A549 (cell line): ENCODE measurements at regions not wholly inside any gene's neighbourhood (a gene's known extent, or its start where the extent isn't known, plus 50 kb on each side); places are given as distances from the start of the nearest gene placed in this dataset.

Source experiments
- ATAC-seq, 2 experiments: fragments of 200-7000 bp in 1 of 2; fragments of >200 bp in 1 of 2; cut with Nextera tagmentation in 1 of 2; cut with Tn5 transposase in 1 of 2; 3 replicates each; pipeline versions ENCODE4 v1.8.0 to v1.9.1; 2018 to 2020; ENCODE audit warnings: mild to moderate bottlenecking in 1 of 2, moderate library complexity in 1 of 2
- CTCF ChIA-PET: fragments of 300-600 bp; sonication (Branson Sonifier 250); formaldehyde crosslinking; extraction: SDS; loops from one replicate; lab custom pipeline; 2021; ENCODE audit warnings: antibody characterized with exemption, inconsistent platforms; lab: Yijun Ruan, JAX
- POLR2A ChIA-PET: fragments of 350-600 bp; formaldehyde crosslinking; extraction: SDS; loops from one replicate; lab custom pipeline; 2021; ENCODE audit warnings: antibody characterized with exemption, inconsistent platforms; lab: Yijun Ruan, JAX
- DNase-seq, 2 experiments: peaks; one replicate each; pipeline versions ENCODE4 v3.0.0 to v3.0.0-alpha.2; 2011 to 2016; ENCODE audit warnings: low read depth in 1 of 2, low spot score in 1 of 2
- FAIRE-seq: peaks from 2 replicates; lab custom pipeline; 2011; peaks lifted over from hg19 to GRCh38; lab: Jason Lieb, UNC
- H3K27ac ChIP-seq, 2 experiments: fragments of >200 bp; sonication (Bioruptor Twin); formaldehyde crosslinking; 3 replicates each; pipeline ENCODE4 v1.5.1; 2016 to 2017
- H3K4me1 ChIP-seq: fragments of >200 bp; sonication (Bioruptor Twin); formaldehyde crosslinking; 3 replicates; pipeline ENCODE4 v1.6.1; 2016
- H3K4me2 ChIP-seq: fragments of >200 bp; sonication (Bioruptor Twin); formaldehyde crosslinking; 3 replicates; pipeline ENCODE4 v1.6.1; 2016
- H3K4me3 ChIP-seq: fragments of >200 bp; sonication (Bioruptor Twin); formaldehyde crosslinking; 3 replicates; pipeline ENCODE4 v1.5.1; 2016
- H3K9me3 ChIP-seq: fragments of >200 bp; sonication (Bioruptor Twin); formaldehyde crosslinking; 3 replicates; pipeline ENCODE4 v1.6.1; 2016
- CBX2 ChIP-seq: fragments of 200-600 bp; sonication (generic); IDR thresholded peaks from 2 replicates; pipeline ENCODE4 v1.6.1; 2016; ENCODE audit warnings: low read depth, mild to moderate bottlenecking, borderline replicate concordance
- CHD4 ChIP-seq: fragments of 200-600 bp; sonication (generic); IDR thresholded peaks from 2 replicates; pipeline ENCODE4 v1.6.1; 2016; ENCODE audit warnings: antibody characterized with exemption, mild to moderate bottlenecking, borderline replicate concordance
- FOSL2 ChIP-seq, 2 experiments: fragments of 450-650 bp in 1 of 2; fragments of >200 bp in 1 of 2; sonication (Bioruptor Twin) in 1 of 2; formaldehyde crosslinking; IDR thresholded peaks; 2 replicates each; pipeline versions ENCODE4 v1.5.0 to v1.6.1; 2016 to 2020; ENCODE audit warnings: mild to moderate bottlenecking in 1 of 2, moderate library complexity in 1 of 2
- GATA3 ChIP-seq: IDR thresholded peaks from 2 replicates; pipeline ENCODE4 v1.6.1; 2012; ENCODE audit warnings: borderline replicate concordance
- MAFK ChIP-seq: fragments of 450-650 bp; IDR thresholded peaks from 2 replicates; pipeline ENCODE4 v1.6.1; 2014; ENCODE audit not compliant: partially characterized antibody
- NFE2L2 ChIP-seq: fragments of 150-350 bp; conservative IDR thresholded peaks from 2 replicates; pipeline ENCODE4 v1.6.1; 2014; ENCODE audit warnings: low read length
- NPAS2 ChIP-seq: fragments of 250-450 bp; sonication (Bioruptor Pico); IDR thresholded peaks from 2 replicates; pipeline ENCODE4 v1.8.0; 2022; ENCODE audit warnings: mild to moderate bottlenecking, moderate library complexity, borderline replicate concordance
- PHF8 ChIP-seq: fragments of 200-600 bp; sonication (generic); IDR thresholded peaks from 2 replicates; pipeline ENCODE4 v1.6.1; 2016; ENCODE audit warnings: low read depth, mild to moderate bottlenecking, antibody characterized with exemption, moderate library complexity, borderline replicate concordance
- POLR2AphosphoS2 ChIP-seq: conservative IDR thresholded peaks from 2 replicates; pipeline ENCODE4 v1.6.1; 2012; ENCODE audit warnings: low read length, improper control_type of control experiment, inconsistent platforms
- RAD21 ChIP-seq, 2 experiments: fragments of >200 bp in 1 of 2; sonication (Bioruptor Twin) in 1 of 2; formaldehyde crosslinking in 1 of 2; IDR thresholded peaks in 1 of 2; conservative IDR thresholded peaks in 1 of 2; 2 replicates in 1 of 2; 3 replicates in 1 of 2; pipeline ENCODE4 v1.6.1; 2012 to 2018; ENCODE audit warnings: inconsistent platforms in 1 of 2
- RARB ChIP-seq: fragments of 250-450 bp; sonication (Bioruptor Pico); IDR thresholded peaks from 2 replicates; pipeline ENCODE4 v1.8.0; 2021; ENCODE audit warnings: mild to moderate bottlenecking, moderate library complexity
- SMC3 ChIP-seq: fragments of >200 bp; sonication (Bioruptor Twin); formaldehyde crosslinking; IDR thresholded peaks from 3 replicates; pipeline ENCODE4 v1.6.1; 2018; ENCODE audit warnings: inconsistent platforms
- SREBF2 ChIP-seq: fragments of 450-650 bp; IDR thresholded peaks from 2 replicates; pipeline ENCODE4 v1.6.1; 2014; ENCODE audit warnings: mild to moderate bottlenecking, moderate library complexity
- ZFP36 ChIP-seq: fragments of 450-650 bp; IDR thresholded peaks from 2 replicates; pipeline ENCODE4 v1.6.1; 2014; ENCODE audit warnings: borderline replicate concordance; ENCODE audit not compliant: partially characterized antibody
- WGBS: methylation state at CpG from one replicate; pipeline ENCODE4 v1.1.6; 2017; ENCODE audit errors: missing lambda C conversion rate; 5-methylcytosine and 5-hydroxymethylcytosine counted together
- TF ChIP-seq, protein P1 (sequence below): fragments of >200 bp; sonication (Bioruptor Twin); formaldehyde crosslinking; IDR thresholded peaks from 3 replicates; pipeline ENCODE4 v1.5.1; 2016
- TF ChIP-seq, protein P2 (sequence below): fragments of >200 bp; sonication (Bioruptor Twin); formaldehyde crosslinking; IDR thresholded peaks from 2 replicates; pipeline ENCODE4 v1.6.1; 2016
- TF ChIP-seq, protein P3 (sequence below): IDR thresholded peaks from 2 replicates; pipeline ENCODE4 v1.6.1; 2012
- TF ChIP-seq, protein P4 (sequence below): fragments of 250-450 bp; sonication (Bioruptor Pico); IDR thresholded peaks from 2 replicates; pipeline ENCODE4 v1.5.0; 2021; ENCODE audit warnings: mild to moderate bottlenecking, moderate library complexity, borderline replicate concordance
- TF ChIP-seq, protein P5 (sequence below): IDR thresholded peaks from 2 replicates; pipeline ENCODE4 v1.6.1; 2012; ENCODE audit warnings: low read depth, borderline replicate concordance
- TF ChIP-seq, protein P6 (sequence below): fragments of 150-350 bp; IDR thresholded peaks from 2 replicates; pipeline ENCODE4 v1.6.1; 2014; ENCODE audit warnings: low read depth, mild to moderate bottlenecking, low read length

DNA sequence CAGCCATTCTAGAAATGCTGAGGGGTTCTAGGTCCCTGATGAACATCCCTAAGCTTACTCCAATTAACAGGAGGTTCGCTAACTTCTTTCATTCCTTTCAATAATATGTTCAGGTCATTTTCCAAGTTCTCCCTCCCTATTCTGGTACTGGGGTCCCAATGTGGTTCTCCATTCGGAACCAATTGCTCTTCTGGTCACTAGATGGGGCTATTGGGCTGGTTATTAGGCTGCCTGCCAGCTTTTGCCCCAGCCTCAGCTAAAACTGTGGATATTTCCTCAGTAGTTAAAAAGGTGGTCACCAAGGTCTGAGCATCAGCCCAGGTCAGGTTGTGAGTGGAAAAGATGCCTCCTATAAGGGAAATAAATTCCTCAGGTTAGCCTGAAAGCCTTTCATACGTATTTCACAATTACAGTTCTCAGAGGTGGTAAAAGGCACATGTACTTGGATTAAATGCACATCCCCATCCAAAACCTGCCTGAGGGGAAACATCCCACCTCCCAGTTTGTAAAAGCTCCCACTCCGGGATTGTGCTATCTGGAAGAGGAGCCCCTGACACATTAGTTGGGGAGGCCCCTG, 161.1 kb upstream of the CCDC179 start:
- ATAC-seq (peak in 1 of 2 experiments; percentile 66; a peak in 4 of 6 replicates), DNase-seq (peak; percentile 8 to 12), FAIRE-seq (no peak)
- POLR2A ChIA-PET = no interaction called here
- CTCF ChIA-PET = interaction anchor here (0.6 to 1.7 kb wide), 3 partner anchors 13 to 511 kb away, joined by 3 to 4 read pairs (median 3); no protein-coding TSS in a partner anchor
- Histone ChIP-seq H3K4me1 (no peaks in the 10 kb centered on the region), H3K4me2 (no peak overlapping the region)
- TF ChIP-seq ZFP36 (no peak), POLR2AphosphoS2 (no peak), RAD21 (conservative IDR thresholded peaks at IDR 0.05 in 1 of 2, IDR thresholded peaks at IDR 0.05 in 1 of 2) (peak; percentile 49 to 53), CBX2 (no peak), SMC3 (0 out of 3 replicates have a peak, but pooled peaks have one; percentile 17), NPAS2 (CRISPR knock-in tag) (no peak)
- TF ChIP-seq, protein P1, sequence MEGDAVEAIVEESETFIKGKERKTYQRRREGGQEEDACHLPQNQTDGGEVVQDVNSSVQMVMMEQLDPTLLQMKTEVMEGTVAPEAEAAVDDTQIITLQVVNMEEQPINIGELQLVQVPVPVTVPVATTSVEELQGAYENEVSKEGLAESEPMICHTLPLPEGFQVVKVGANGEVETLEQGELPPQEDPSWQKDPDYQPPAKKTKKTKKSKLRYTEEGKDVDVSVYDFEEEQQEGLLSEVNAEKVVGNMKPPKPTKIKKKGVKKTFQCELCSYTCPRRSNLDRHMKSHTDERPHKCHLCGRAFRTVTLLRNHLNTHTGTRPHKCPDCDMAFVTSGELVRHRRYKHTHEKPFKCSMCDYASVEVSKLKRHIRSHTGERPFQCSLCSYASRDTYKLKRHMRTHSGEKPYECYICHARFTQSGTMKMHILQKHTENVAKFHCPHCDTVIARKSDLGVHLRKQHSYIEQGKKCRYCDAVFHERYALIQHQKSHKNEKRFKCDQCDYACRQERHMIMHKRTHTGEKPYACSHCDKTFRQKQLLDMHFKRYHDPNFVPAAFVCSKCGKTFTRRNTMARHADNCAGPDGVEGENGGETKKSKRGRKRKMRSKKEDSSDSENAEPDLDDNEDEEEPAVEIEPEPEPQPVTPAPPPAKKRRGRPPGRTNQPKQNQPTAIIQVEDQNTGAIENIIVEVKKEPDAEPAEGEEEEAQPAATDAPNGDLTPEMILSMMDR = peak; percentile 42; the same call in 2 of the 3 replicates
- TF ChIP-seq, protein P2, sequence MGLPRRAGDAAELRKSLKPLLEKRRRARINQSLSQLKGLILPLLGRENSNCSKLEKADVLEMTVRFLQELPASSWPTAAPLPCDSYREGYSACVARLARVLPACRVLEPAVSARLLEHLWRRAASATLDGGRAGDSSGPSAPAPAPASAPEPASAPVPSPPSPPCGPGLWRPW = no peak
- TF ChIP-seq, protein P3, sequence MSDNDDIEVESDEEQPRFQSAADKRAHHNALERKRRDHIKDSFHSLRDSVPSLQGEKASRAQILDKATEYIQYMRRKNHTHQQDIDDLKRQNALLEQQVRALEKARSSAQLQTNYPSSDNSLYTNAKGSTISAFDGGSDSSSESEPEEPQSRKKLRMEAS = no peak
- TF ChIP-seq, protein P4, sequence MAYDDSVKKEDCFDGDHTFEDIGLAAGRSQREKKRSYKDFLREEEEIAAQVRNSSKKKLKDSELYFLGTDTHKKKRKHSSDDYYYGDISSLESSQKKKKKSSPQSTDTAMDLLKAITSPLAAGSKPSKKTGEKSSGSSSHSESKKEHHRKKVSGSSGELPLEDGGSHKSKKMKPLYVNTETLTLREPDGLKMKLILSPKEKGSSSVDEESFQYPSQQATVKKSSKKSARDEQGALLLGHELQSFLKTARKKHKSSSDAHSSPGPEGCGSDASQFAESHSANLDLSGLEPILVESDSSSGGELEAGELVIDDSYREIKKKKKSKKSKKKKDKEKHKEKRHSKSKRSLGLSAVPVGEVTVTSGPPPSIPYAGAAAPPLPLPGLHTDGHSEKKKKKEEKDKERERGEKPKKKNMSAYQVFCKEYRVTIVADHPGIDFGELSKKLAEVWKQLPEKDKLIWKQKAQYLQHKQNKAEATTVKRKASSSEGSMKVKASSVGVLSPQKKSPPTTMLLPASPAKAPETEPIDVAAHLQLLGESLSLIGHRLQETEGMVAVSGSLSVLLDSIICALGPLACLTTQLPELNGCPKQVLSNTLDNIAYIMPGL (CRISPR knock-in tag) = no peak
- TF ChIP-seq, protein P5, sequence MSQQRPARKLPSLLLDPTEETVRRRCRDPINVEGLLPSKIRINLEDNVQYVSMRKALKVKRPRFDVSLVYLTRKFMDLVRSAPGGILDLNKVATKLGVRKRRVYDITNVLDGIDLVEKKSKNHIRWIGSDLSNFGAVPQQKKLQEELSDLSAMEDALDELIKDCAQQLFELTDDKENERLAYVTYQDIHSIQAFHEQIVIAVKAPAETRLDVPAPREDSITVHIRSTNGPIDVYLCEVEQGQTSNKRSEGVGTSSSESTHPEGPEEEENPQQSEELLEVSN = no peak
- TF ChIP-seq, all 56 proteins: peak for 3
- Histone ChIP-seq H3K27ac (no peak overlapping the region), H3K4me3 (no peak overlapping the region), H3K9me3 (no peaks in the 10 kb centered on the region)
- WGBS = 5% methylated on average over 4 of the region's 4 CpGs

DNA sequence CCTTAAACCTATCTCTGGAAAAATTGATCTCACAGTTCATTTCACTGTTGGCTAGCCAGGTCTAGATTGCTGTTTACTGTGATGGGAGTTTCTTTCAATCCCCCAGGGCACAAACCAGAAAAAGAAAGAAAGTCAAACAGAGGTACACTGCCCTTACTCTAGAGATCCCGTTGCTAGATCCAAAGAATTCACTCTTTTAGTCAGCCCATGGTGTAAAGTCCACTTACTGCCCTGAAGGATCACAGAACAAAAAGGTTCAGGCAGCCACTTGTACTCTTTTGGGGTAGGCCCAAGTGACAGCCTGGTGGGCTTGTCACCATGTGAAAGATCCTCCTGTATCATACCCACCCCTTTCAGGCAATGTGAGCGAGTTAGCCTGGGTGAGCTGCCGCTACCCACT, 162.6 kb upstream of the CCDC179 start:
- Histone ChIP-seq H3K4me2 (no peak overlapping the region), H3K9me3 (no peaks in the 10 kb centered on the region), H3K4me1 (no peaks in the 10 kb centered on the region), H3K4me3 (no peak overlapping the region), H3K27ac (no peak overlapping the region)
- ChIA-PET CTCF (no interaction called here), POLR2A (no interaction called here)
- DNase-seq = no peak
- no peak for ATAC-seq
- no peak for TF ChIP-seq CHD4
- no peak for TF ChIP-seq PHF8
- no peak for TF ChIP-seq MAFK
- TF ChIP-seq FOSL2 (IDR thresholded peaks at IDR 0.05) = no peak
- TF ChIP-seq FOSL2 (CRISPR knock-in tag; IDR thresholded peaks at IDR 0.05) = no peak
- TF ChIP-seq RARB (CRISPR knock-in tag) = no peak
- TF ChIP-seq GATA3 = no peak
- TF ChIP-seq NFE2L2 = no peak
- no peak for TF ChIP-seq SMC3
- TF ChIP-seq, protein P6, sequence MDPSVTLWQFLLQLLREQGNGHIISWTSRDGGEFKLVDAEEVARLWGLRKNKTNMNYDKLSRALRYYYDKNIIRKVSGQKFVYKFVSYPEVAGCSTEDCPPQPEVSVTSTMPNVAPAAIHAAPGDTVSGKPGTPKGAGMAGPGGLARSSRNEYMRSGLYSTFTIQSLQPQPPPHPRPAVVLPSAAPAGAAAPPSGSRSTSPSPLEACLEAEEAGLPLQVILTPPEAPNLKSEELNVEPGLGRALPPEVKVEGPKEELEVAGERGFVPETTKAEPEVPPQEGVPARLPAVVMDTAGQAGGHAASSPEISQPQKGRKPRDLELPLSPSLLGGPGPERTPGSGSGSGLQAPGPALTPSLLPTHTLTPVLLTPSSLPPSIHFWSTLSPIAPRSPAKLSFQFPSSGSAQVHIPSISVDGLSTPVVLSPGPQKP = no peak
- no peak for TF ChIP-seq SREBF2
- FAIRE-seq = no peak
- 49% methylated on average over 3 of the region's 3 CpGs for WGBS
